ENCODE measurements at regions not wholly inside any gene's neighbourhood (a gene's known extent, or its start where the extent isn't known, plus 50 kb on each side); places are given as distances from the start of the nearest gene placed in this dataset.

DNA sequence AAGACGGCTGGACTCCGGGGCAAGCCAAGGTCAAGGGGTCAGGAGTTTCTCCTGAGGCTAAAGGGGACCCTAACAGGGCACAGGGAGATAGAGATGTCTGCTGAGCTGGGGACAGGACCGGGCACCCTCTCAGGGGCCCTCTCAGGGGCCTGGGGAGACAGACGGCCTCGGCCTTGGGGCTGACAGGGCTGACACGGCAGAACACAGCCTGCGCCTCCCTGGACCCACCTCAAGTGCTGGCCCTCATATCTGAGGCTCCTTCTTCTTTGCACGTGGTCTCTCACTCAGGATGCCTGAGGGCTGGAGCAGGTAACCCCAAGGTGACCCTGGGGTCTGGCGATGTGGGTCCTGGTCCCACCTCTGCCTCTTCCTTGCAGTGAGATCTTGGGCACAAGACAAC, 186.9 kb upstream of the TNRC6C start:
- DNase-seq (ENCODE audit: low read depth in 2 of 2), result no peak
- no peak for TF ChIP-seq EZH2 (IDR thresholded peaks at IDR 0.05; ENCODE audit: low read length, missing control alignments)
- TF ChIP-seq, protein P1, sequence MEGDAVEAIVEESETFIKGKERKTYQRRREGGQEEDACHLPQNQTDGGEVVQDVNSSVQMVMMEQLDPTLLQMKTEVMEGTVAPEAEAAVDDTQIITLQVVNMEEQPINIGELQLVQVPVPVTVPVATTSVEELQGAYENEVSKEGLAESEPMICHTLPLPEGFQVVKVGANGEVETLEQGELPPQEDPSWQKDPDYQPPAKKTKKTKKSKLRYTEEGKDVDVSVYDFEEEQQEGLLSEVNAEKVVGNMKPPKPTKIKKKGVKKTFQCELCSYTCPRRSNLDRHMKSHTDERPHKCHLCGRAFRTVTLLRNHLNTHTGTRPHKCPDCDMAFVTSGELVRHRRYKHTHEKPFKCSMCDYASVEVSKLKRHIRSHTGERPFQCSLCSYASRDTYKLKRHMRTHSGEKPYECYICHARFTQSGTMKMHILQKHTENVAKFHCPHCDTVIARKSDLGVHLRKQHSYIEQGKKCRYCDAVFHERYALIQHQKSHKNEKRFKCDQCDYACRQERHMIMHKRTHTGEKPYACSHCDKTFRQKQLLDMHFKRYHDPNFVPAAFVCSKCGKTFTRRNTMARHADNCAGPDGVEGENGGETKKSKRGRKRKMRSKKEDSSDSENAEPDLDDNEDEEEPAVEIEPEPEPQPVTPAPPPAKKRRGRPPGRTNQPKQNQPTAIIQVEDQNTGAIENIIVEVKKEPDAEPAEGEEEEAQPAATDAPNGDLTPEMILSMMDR (conservative IDR thresholded peaks at IDR 0.05 in 1 of 2, IDR thresholded peaks at IDR 0.05 in 1 of 2; ENCODE audit: low read depth in 1 of 2, low read length in 2 of 2), result no peak

DNA sequence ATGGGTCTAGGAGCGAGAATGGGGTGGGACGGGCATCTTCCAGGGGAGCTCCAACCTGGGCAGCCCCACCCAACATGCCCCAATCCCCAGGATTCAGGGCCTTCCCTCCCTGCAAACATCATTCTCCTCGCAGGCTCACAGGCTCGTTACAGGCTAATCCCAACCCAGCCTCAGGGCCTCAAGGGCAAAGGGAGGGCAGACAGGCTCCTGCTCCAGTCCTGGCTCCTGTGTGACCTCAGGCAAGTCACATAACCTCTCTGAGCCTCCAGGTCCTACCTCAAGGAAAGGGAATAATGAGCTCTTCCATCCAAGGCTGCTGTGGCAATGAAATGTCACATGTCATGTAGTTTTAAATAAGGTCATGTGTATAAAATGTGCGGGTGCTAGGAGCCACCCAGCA, 186.5 kb upstream of the TNRC6C start:
- Histone ChIP-seq H3K36me3 (ENCODE audit: control insufficient read depth, insufficient read depth, low read length) (no peaks in the 10 kb centered on the region), H3K27ac (ENCODE audit: insufficient read depth, low read length) (no peak overlapping the region), H3K9ac (ENCODE audit: insufficient read depth, low read length) (no peak overlapping the region), H3K9me3 (ENCODE audit: control insufficient read depth, insufficient read depth, low read depth, low read length) (no peaks in the 10 kb centered on the region), H3K4me2 (ENCODE audit: extremely low read depth, insufficient read depth, low read length) (no peak overlapping the region), H3K79me2 (ENCODE audit: control insufficient read depth, insufficient read depth, low read length) (no peaks in the 10 kb centered on the region), H3K4me1 (ENCODE audit: control insufficient read depth, extremely low read depth, insufficient read depth, low read length) (no peaks in the 10 kb centered on the region), H2AFZ (ENCODE audit: low read length) (no peak overlapping the region), H4K20me1 (ENCODE audit: control insufficient read depth, extremely low read depth, insufficient read depth, low read length) (no peaks in the 10 kb centered on the region), H3K27me3 (ENCODE audit: control insufficient read depth, insufficient read depth, low read length) (no peaks in the 10 kb centered on the region), H3K4me3 (replicated peaks in 1 of 4; ENCODE audit: control extremely low read depth in 1 of 4, insufficient read depth in 1 of 4, low read depth in 3 of 4, low read length in 4 of 4) (no peak overlapping the region)
- no peak for DNase-seq (ENCODE audit: low read depth in 2 of 2)
- TF ChIP-seq, protein P1 (conservative IDR thresholded peaks at IDR 0.05 in 1 of 2, IDR thresholded peaks at IDR 0.05 in 1 of 2; ENCODE audit: low read depth in 1 of 2, low read length in 2 of 2), result no peak
- TF ChIP-seq EZH2 (IDR thresholded peaks at IDR 0.05; ENCODE audit: low read length, missing control alignments), result no peak

More for the DNA sequence above, 186.9 kb upstream of the TNRC6C start:
- Histone ChIP-seq H3K79me2 (ENCODE audit: control insufficient read depth, insufficient read depth, low read length) (no peaks in the 10 kb centered on the region), H3K36me3 (ENCODE audit: control insufficient read depth, insufficient read depth, low read length) (no peaks in the 10 kb centered on the region), H3K27me3 (ENCODE audit: control insufficient read depth, insufficient read depth, low read length) (no peaks in the 10 kb centered on the region), H3K4me3 (replicated peaks in 1 of 4; ENCODE audit: control extremely low read depth in 1 of 4, insufficient read depth in 1 of 4, low read depth in 3 of 4, low read length in 4 of 4) (no peak overlapping the region), H3K4me2 (ENCODE audit: extremely low read depth, insufficient read depth, low read length) (no peak overlapping the region), H3K4me1 (ENCODE audit: control insufficient read depth, extremely low read depth, insufficient read depth, low read length) (no peaks in the 10 kb centered on the region), H2AFZ (ENCODE audit: low read length) (no peak overlapping the region), H3K9ac (ENCODE audit: insufficient read depth, low read length) (no peak overlapping the region), H4K20me1 (ENCODE audit: control insufficient read depth, extremely low read depth, insufficient read depth, low read length) (no peaks in the 10 kb centered on the region), H3K9me3 (ENCODE audit: control insufficient read depth, insufficient read depth, low read depth, low read length) (no peaks in the 10 kb centered on the region), H3K27ac (ENCODE audit: insufficient read depth, low read length) (no peak overlapping the region)

DNA sequence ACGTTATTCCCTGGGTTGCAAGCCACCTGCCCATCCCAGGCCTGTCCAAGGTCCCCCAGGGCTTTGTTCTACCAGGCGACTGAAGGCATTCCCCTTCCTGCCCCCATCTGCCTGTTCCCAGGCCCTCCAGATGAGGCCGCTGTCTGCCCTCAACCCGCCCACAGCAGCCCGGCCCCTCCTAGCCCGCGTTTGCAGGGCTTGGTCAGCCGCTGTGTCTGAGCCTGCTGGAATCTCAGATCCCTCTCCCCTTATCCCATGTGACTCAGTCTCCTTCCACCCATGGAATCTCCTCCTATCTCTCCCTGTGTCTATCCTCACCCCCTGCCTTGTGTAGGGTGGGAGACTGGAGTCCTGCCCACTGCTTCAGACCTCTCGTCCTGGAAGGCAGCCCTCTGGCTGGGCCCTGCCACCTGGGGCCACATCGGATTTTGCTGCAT, 186.0 kb upstream of the TNRC6C start:
- Histone ChIP-seq H4K20me1 (ENCODE audit: control insufficient read depth, extremely low read depth, insufficient read depth, low read length) (no peaks in the 10 kb centered on the region), H3K4me3 (replicated peaks in 1 of 4; ENCODE audit: control extremely low read depth in 1 of 4, insufficient read depth in 1 of 4, low read depth in 3 of 4, low read length in 4 of 4) (no peak overlapping the region), H3K4me2 (ENCODE audit: extremely low read depth, insufficient read depth, low read length) (no peak overlapping the region), H3K27ac (ENCODE audit: insufficient read depth, low read length) (no peak overlapping the region), H3K4me1 (ENCODE audit: control insufficient read depth, extremely low read depth, insufficient read depth, low read length) (no peaks in the 10 kb centered on the region), H3K36me3 (ENCODE audit: control insufficient read depth, insufficient read depth, low read length) (no peaks in the 10 kb centered on the region), H3K9ac (ENCODE audit: insufficient read depth, low read length) (no peak overlapping the region), H3K79me2 (ENCODE audit: control insufficient read depth, insufficient read depth, low read length) (no peaks in the 10 kb centered on the region), H2AFZ (ENCODE audit: low read length) (no peak overlapping the region), H3K27me3 (ENCODE audit: control insufficient read depth, insufficient read depth, low read length) (no peaks in the 10 kb centered on the region), H3K9me3 (ENCODE audit: control insufficient read depth, insufficient read depth, low read depth, low read length) (no peaks in the 10 kb centered on the region)
- peak; percentile 2 to 79 for DNase-seq (ENCODE audit: low read depth in 2 of 2)
- TF ChIP-seq, protein P1 (conservative IDR thresholded peaks at IDR 0.05 in 1 of 2, IDR thresholded peaks at IDR 0.05 in 1 of 2; ENCODE audit: low read depth in 1 of 2, low read length in 2 of 2), result peak in 1 of 2 donors; percentile 31
- no peak for TF ChIP-seq EZH2 (IDR thresholded peaks at IDR 0.05; ENCODE audit: low read length, missing control alignments)
